ENCODE measurements at regions not wholly inside any gene's neighbourhood (a gene's known extent, or its start where the extent isn't known, plus 50 kb on each side); places are given as distances from the start of the nearest gene placed in this dataset.

DNA sequence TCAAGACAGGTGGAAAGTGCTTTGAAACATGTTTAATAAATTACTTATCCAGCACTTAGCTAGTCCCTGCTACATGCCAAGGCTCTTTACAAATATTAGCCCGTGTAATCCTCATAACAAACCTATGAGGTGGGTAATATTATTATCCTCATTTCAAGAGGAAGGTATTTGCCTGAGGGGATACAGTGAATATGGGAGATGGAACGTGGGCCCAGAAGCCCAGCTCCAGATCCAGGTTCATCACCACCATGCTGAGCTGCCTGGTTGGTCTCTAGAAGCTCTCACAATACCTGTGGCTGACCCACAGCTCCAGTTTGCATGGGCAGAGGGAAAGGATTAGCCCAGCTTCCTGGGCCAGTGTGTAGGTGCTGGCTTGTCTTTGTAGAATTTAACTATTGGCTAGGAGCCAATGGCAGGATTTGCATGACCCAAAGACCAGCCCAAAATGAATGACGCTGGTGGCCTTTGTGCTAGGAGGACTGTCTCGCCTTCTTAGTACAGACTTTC is 61.6 kb upstream of the ATP8B1 start:
- TF ChIP-seq, protein P1, sequence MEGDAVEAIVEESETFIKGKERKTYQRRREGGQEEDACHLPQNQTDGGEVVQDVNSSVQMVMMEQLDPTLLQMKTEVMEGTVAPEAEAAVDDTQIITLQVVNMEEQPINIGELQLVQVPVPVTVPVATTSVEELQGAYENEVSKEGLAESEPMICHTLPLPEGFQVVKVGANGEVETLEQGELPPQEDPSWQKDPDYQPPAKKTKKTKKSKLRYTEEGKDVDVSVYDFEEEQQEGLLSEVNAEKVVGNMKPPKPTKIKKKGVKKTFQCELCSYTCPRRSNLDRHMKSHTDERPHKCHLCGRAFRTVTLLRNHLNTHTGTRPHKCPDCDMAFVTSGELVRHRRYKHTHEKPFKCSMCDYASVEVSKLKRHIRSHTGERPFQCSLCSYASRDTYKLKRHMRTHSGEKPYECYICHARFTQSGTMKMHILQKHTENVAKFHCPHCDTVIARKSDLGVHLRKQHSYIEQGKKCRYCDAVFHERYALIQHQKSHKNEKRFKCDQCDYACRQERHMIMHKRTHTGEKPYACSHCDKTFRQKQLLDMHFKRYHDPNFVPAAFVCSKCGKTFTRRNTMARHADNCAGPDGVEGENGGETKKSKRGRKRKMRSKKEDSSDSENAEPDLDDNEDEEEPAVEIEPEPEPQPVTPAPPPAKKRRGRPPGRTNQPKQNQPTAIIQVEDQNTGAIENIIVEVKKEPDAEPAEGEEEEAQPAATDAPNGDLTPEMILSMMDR (IDR thresholded peaks at IDR 0.05; ENCODE audit: insufficient read depth, low read depth, low read length): no peak
- ChIA-PET CTCF (interaction anchor here (1.1 to 1.9 kb wide), 2 partner anchors 17 to 73 kb away, joined by 3 to 7 read pairs; no protein-coding TSS in a partner anchor), POLR2A (no interaction called here)
- no peaks in the 10 kb centered on the region for H3K27me3 ChIP-seq (ENCODE audit: control insufficient read depth, insufficient read depth, low read length)
- H3K36me3 ChIP-seq (ENCODE audit: control insufficient read depth, insufficient read depth, low read length): no peaks in the 10 kb centered on the region
- DNase-seq (ENCODE audit: low read depth): no peak
- H3K4me3 ChIP-seq (ENCODE audit: low read depth, low read length): no peak overlapping the region

DNA sequence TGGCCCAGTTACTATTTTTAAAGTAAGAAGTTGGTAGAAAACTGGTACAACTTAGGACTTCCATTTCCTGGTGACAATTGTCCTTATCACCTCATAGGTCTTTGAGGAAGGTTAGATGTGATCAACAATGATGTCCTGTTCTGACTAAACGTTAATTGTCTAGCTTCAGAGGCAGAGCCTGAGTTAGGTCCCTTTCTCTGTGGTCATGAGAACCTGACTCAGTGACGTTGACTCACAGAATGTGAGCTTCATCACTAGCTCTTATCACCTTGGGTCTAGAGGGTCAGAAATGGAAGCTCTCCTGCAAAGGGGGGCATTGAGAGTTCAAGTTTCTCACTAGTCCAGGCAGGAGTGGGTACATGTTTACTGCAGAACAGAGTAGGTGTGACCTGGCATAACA is 60.6 kb upstream of the ATP8B1 start:
- no peak for DNase-seq (ENCODE audit: low read depth)
- Histone ChIP-seq H3K4me3 (ENCODE audit: low read depth, low read length) (no peak overlapping the region), H3K27me3 (ENCODE audit: control insufficient read depth, insufficient read depth, low read length) (no peaks in the 10 kb centered on the region), H3K36me3 (ENCODE audit: control insufficient read depth, insufficient read depth, low read length) (no peaks in the 10 kb centered on the region)
- TF ChIP-seq, protein P1 (IDR thresholded peaks at IDR 0.05; ENCODE audit: insufficient read depth, low read depth, low read length): no peak
- ChIA-PET CTCF (interaction anchor here (1.1 to 1.9 kb wide), 2 partner anchors 18 to 72 kb away, joined by 3 to 7 read pairs; no protein-coding TSS in a partner anchor), POLR2A (interaction anchor here (0.6 kb wide), 1 partner anchor 35 kb away, joined by 3 read pairs; no protein-coding TSS in a partner anchor)

DNA sequence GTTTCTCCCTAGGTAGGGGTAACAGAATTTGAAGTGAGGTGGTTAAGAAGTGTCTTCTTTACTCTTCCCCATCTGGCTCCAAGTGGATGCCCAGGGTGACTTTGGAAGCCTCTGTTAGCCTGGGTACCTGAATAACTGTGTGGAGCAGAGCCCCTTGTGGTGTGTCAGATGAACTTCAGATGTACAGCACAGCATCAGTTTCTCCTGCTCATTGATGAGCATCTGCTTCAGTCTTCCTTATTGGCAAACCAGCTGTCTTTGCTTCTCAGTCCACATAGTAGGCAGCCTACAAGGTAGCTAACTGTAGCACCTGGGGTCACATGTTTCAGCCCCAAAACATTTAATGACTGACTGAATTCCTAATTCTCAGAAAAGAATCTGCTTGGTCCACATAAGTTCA is 56.2 kb upstream of the ATP8B1 start:
- no peaks in the 10 kb centered on the region for H3K36me3 ChIP-seq (ENCODE audit: control insufficient read depth, insufficient read depth, low read length)
- CTCF ChIA-PET: interaction anchor here (1.6 to 1.7 kb wide), 2 partner anchors 9 to 23 kb away, joined by 5 to 6 read pairs; no protein-coding TSS in a partner anchor
- TF ChIP-seq, protein P1 (IDR thresholded peaks at IDR 0.05; ENCODE audit: insufficient read depth, low read depth, low read length): peak; percentile 31
- POLR2A ChIA-PET: no interaction called here
- H3K4me3 ChIP-seq (ENCODE audit: low read depth, low read length): no peak overlapping the region
- H3K27me3 ChIP-seq (ENCODE audit: control insufficient read depth, insufficient read depth, low read length): no peaks in the 10 kb centered on the region
- DNase-seq (ENCODE audit: low read depth): no peak

DNA sequence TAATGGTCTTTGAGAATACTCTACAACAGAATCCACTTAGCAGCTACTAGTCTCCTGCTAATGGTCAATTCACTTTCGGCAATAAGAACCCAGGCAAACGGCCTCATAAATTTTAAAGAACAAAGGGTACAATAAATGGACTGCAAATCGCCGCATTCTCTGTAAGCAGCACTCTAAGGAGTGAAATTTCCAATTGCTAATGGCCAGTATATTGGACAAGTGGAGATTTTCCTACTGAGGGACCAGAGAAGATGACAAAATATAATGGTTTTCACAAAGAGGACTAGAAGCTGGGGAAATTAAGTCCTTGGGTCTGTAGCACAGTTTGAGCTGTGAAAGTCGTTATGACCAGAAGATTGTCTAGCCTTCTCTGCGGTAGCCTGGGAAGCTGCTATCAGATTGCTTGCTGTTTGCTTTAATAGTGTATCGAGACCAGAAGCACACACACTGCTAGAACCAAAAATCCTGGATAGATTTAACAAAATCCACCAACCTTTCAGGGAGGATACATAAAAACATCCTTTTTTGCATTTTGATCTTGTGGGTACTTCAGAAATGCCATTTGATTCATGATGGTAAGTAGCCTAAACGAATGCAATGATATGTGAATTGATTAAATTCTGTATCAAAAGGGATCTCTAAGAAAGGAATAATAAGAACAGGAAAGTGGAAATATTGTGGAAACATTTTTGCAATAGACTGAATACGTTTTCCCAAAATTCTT is 53.6 kb upstream of the ATP8B1 start:
- DNase-seq (ENCODE audit: low read depth): no peak
- CTCF ChIA-PET: interaction anchor here (0.6 to 1.4 kb wide), 3 partner anchors 9 to 55 kb away, joined by 3 to 4 read pairs (median 3); no protein-coding TSS in a partner anchor
- Histone ChIP-seq H3K4me3 (ENCODE audit: low read depth, low read length) (no peak overlapping the region), H3K36me3 (ENCODE audit: control insufficient read depth, insufficient read depth, low read length) (no peaks in the 10 kb centered on the region), H3K27me3 (ENCODE audit: control insufficient read depth, insufficient read depth, low read length) (no peaks in the 10 kb centered on the region)
- POLR2A ChIA-PET: no interaction called here
- TF ChIP-seq, protein P1 (IDR thresholded peaks at IDR 0.05; ENCODE audit: insufficient read depth, low read depth, low read length): no peak

DNA sequence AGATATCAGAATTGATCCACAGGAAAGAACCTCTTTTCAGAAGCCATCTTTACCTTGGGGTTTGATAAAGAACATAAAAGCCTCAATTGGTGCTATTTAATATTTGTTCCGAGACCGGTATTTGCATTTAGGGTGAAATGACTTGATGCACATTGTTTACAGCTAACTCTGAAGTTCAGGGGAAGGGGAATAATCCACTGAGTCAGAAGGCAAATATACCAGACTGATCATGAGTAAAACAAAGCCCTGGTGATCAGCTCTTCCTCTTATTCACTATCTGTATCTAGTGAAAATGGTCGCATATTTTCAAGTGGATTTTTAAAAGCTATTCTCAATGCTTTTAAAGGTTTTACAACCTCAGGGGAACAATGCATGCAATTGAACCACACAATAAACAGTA is 53.0 kb upstream of the ATP8B1 start:
- no peak overlapping the region for H3K4me3 ChIP-seq (ENCODE audit: low read depth, low read length)
- TF ChIP-seq, protein P1 (IDR thresholded peaks at IDR 0.05; ENCODE audit: insufficient read depth, low read depth, low read length): no peak
- POLR2A ChIA-PET: no interaction called here
- CTCF ChIA-PET: interaction anchor here (1.4 kb wide), 2 partner anchors 9 to 25 kb away, joined by 3 to 4 read pairs; no protein-coding TSS in a partner anchor
- no peaks in the 10 kb centered on the region for H3K36me3 ChIP-seq (ENCODE audit: control insufficient read depth, insufficient read depth, low read length)
- H3K27me3 ChIP-seq (ENCODE audit: control insufficient read depth, insufficient read depth, low read length): no peaks in the 10 kb centered on the region
- DNase-seq (ENCODE audit: low read depth): no peak

Measured in BJ (cell line).